Lower leg skin (tissue), 3 donors: ENCODE measurements at regions not wholly inside any gene's neighbourhood (a gene's known extent, or its start where the extent isn't known, plus 50 kb on each side); places are given as distances from the start of the nearest gene placed in this dataset.

Experiments
- POLR2A ChIP-seq, 2 donors: fragments of 450-650 bp; IDR thresholded peaks; one replicate each; pipeline ENCODE4 v1.6.1; 2016 to 2017; ENCODE audit warnings: antibody characterized with exemption in 2 of 2, mild to moderate bottlenecking in 1 of 2, moderate library complexity in 1 of 2
- TF ChIP-seq, protein P1 (sequence below), 3 donors: fragments of 450-650 bp; IDR thresholded peaks; one replicate each; pipeline ENCODE4 v1.5.1; 2016; ENCODE audit warnings: antibody characterized with exemption in 3 of 3, mild to moderate bottlenecking in 3 of 3, moderate library complexity in 2 of 3

DNA sequence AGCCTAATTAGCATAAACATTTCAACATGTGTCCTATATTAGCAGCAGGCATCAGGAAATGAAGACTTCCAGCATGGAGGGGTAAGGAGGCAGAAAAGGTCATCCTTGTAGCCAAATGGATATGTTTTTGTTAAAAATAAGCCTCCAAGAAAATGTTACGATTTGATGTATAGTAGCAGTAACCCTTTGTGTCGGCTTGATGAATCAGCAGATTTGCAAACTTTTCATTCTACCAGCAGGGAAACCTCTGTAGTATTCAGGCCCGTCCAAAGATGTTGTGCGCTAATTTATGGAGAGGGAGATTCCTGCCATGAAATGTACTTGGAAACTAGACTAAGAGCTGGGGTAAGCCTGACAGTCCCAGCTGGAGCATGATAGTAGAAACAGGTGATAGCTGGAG is 780.8 kb upstream of the KLHL29 start:
- TF ChIP-seq, protein P1, sequence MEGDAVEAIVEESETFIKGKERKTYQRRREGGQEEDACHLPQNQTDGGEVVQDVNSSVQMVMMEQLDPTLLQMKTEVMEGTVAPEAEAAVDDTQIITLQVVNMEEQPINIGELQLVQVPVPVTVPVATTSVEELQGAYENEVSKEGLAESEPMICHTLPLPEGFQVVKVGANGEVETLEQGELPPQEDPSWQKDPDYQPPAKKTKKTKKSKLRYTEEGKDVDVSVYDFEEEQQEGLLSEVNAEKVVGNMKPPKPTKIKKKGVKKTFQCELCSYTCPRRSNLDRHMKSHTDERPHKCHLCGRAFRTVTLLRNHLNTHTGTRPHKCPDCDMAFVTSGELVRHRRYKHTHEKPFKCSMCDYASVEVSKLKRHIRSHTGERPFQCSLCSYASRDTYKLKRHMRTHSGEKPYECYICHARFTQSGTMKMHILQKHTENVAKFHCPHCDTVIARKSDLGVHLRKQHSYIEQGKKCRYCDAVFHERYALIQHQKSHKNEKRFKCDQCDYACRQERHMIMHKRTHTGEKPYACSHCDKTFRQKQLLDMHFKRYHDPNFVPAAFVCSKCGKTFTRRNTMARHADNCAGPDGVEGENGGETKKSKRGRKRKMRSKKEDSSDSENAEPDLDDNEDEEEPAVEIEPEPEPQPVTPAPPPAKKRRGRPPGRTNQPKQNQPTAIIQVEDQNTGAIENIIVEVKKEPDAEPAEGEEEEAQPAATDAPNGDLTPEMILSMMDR (IDR thresholded peaks at IDR 0.05) = no peak
- TF ChIP-seq POLR2A (IDR thresholded peaks at IDR 0.05) = no peak
